GM12878 (cell line): ENCODE measurements at regions not wholly inside any gene's neighbourhood (a gene's known extent, or its start where the extent isn't known, plus 50 kb on each side); places are given as distances from the start of the nearest gene placed in this dataset.

ENCODE experiments used
- ATAC-seq: fragments of 200-7000 bp; cut with Tn5 transposase; 3 replicates; pipeline ENCODE4 v1.9.1; 2020; ENCODE audit warnings: mild to moderate bottlenecking, moderate library complexity
- BruUV-seq: library from RNA; stranded (reverse); fragments of 400-500 nt; replicated peaks from 2 replicates; lab custom pipeline; 2021; lab: Mats Ljungman, UMichigan
- CTCF ChIA-PET: fragments of 300-600 bp; sonication (Branson Sonifier 250); formaldehyde crosslinking; extraction: SDS; loops from one replicate; lab custom pipeline; 2021; ENCODE audit warnings: inconsistent platforms; lab: Yijun Ruan, JAX
- POLR2A ChIA-PET: fragments of 350-600 bp; formaldehyde crosslinking; extraction: SDS; loops from one replicate; lab custom pipeline; 2021; ENCODE audit warnings: inconsistent platforms; lab: Charles Lee
- RAD21 ChIA-PET: fragments of 300-600 bp; sonication (Branson Sonifier 250); formaldehyde crosslinking; loops from one replicate; lab custom pipeline; 2023; ENCODE audit warnings: antibody characterized with exemption; ENCODE audit not compliant: unreplicated experiment; lab: Charles Lee
- SMC1A ChIA-PET: fragments of 300-600 bp; sonication (Branson Sonifier 250); formaldehyde crosslinking; loops from one replicate; lab custom pipeline; 2023; ENCODE audit not compliant: unreplicated experiment, uncharacterized antibody; lab: Charles Lee
- DNase-seq: peaks from one replicate; pipeline ENCODE4 v3.0.0-alpha.2; 2011; ENCODE audit warnings: low read depth, low spot score
- FAIRE-seq: peaks from 3 replicates; lab custom pipeline; 2011; peaks lifted over from hg19 to GRCh38; lab: Jason Lieb, UNC
- H2AFZ ChIP-seq: 2 replicates; pipeline ENCODE4 v1.6.0; 2011; ENCODE audit warnings: low read depth, low read length, control low read depth; ENCODE audit not compliant: control insufficient read depth
- H3K27ac ChIP-seq: 2 replicates; pipeline ENCODE4 v1.5.1; 2011; ENCODE audit warnings: control low read depth; ENCODE audit not compliant: control insufficient read depth, insufficient read depth
- H3K27me3 ChIP-seq, 2 experiments: replicated peaks in 1 of 2; 2 replicates each; pipeline versions ENCODE4 v1.6.0 to v1.6.1; 2011; ENCODE audit warnings: low read length in 1 of 2; ENCODE audit not compliant: control insufficient read depth in 2 of 2, insufficient read depth in 2 of 2
- H3K36me3 ChIP-seq, 2 experiments: 2 replicates each; pipeline ENCODE4 v1.5.1; 2011; ENCODE audit warnings: low read length in 1 of 2; ENCODE audit not compliant: control insufficient read depth in 2 of 2, insufficient read depth in 2 of 2
- H3K4me1 ChIP-seq: 2 replicates; pipeline ENCODE4 v1.6.1; 2011; ENCODE audit warnings: mild to moderate bottlenecking, low read length, moderate library complexity, mixed read lengths; ENCODE audit not compliant: control insufficient read depth, insufficient read depth
- H3K4me2 ChIP-seq: 2 replicates; pipeline ENCODE4 v1.6.0; 2011; ENCODE audit warnings: control low read depth; ENCODE audit not compliant: control insufficient read depth, insufficient read depth
- H3K4me3 ChIP-seq: fragments of 200-600 bp; sonication (generic); 2 replicates; pipeline ENCODE4 v1.5.1; 2016
- H3K79me2 ChIP-seq: 2 replicates; pipeline ENCODE4 v1.6.0; 2011; ENCODE audit warnings: low read length; ENCODE audit not compliant: control insufficient read depth, insufficient read depth
- H3K9ac ChIP-seq: 2 replicates; pipeline ENCODE4 v1.8.0; 2011; ENCODE audit warnings: low read length, control low read depth, mixed read lengths; ENCODE audit not compliant: control insufficient read depth, insufficient read depth
- H3K9me3 ChIP-seq: replicated peaks from 3 replicates; pipeline ENCODE4 v1.5.1; 2011; ENCODE audit warnings: mild to moderate bottlenecking, low read length; ENCODE audit not compliant: control insufficient read depth, insufficient read depth
- H4K20me1 ChIP-seq: 2 replicates; pipeline ENCODE4 v1.6.0; 2011; ENCODE audit not compliant: control insufficient read depth, insufficient read depth
- BCL11A ChIP-seq: IDR thresholded peaks from 2 replicates; pipeline ENCODE4 v1.6.1; 2011; ENCODE audit warnings: low read depth, low read length
- ELK1 ChIP-seq: IDR thresholded peaks from 2 replicates; pipeline ENCODE4 v1.6.1; 2012; ENCODE audit warnings: low read depth, low read length, improper control_type of control experiment
- IKZF1 ChIP-seq: fragments of 450-650 bp; conservative IDR thresholded peaks from 2 replicates; pipeline ENCODE4 v1.6.1; 2017; ENCODE audit warnings: antibody characterized with exemption, mild to moderate bottlenecking
- KAT2A ChIP-seq: conservative IDR thresholded peaks from 2 replicates; pipeline ENCODE4 v1.6.1; 2011; ENCODE audit warnings: low read depth, low read length; ENCODE audit not compliant: control insufficient read depth
- NR2C1 ChIP-seq: fragments of 450-650 bp; IDR thresholded peaks from 2 replicates; pipeline ENCODE4 v1.6.1; 2017; ENCODE audit warnings: antibody characterized with exemption, mild to moderate bottlenecking, moderate library complexity
- SPI1 ChIP-seq: IDR thresholded peaks from 2 replicates; pipeline ENCODE4 v1.6.1; 2011; ENCODE audit warnings: low read depth, mild to moderate bottlenecking, low read length, moderate library complexity, borderline replicate concordance; ENCODE audit not compliant: insufficient read depth
- TCF7 ChIP-seq: IDR thresholded peaks from 2 replicates; pipeline ENCODE4 v1.6.1; 2014; ENCODE audit warnings: antibody characterized with exemption, borderline replicate concordance
- WRNIP1 ChIP-seq: IDR thresholded peaks from 2 replicates; pipeline ENCODE4 v1.6.1; 2011; ENCODE audit warnings: low read depth, low read length, improper control_type of control experiment, borderline replicate concordance
- YY1 ChIP-seq: IDR thresholded peaks from 2 replicates; pipeline ENCODE4 v1.6.1; 2011; ENCODE audit warnings: low read depth, mild to moderate bottlenecking, low read length
- ZBTB33 ChIP-seq: fragments of 450-650 bp; IDR thresholded peaks from 2 replicates; pipeline ENCODE4 v1.6.1; 2017; ENCODE audit warnings: mild to moderate bottlenecking
- ZNF207 ChIP-seq: fragments of 450-650 bp; IDR thresholded peaks from 2 replicates; pipeline ENCODE4 v1.6.1; 2014; ENCODE audit warnings: antibody characterized with exemption, mild to moderate bottlenecking, borderline replicate concordance
- ZNF24 ChIP-seq: fragments of 450-650 bp; IDR thresholded peaks from 2 replicates; pipeline ENCODE4 v1.6.1; 2017; ENCODE audit warnings: antibody characterized with exemption, mild to moderate bottlenecking
- ZNF592 ChIP-seq: fragments of 450-650 bp; IDR thresholded peaks from 2 replicates; pipeline ENCODE4 v1.6.1; 2017; ENCODE audit warnings: mild to moderate bottlenecking, moderate library complexity
- WGBS: methylation state at CpG from one replicate; pipeline ENCODE4 v1.1.6; 2016; ENCODE audit warnings: low lambda C conversion rate; ENCODE audit not compliant: insufficient replicate concordance, insufficient coverage; ENCODE audit errors: missing lambda C conversion rate; 5-methylcytosine and 5-hydroxymethylcytosine counted together
- in situ Hi-C: fragments of 300-500 bp; cut with MboI; formaldehyde crosslinking; loops from 9 replicates; pipeline ENCODE4 v1.14.3; 2018; ENCODE audit warnings: mixed read lengths
- intact Hi-C: fragments of 100-400 bp; cut with micrococcal nuclease; formaldehyde crosslinking; loops from one replicate; pipeline ENCODE4 v1.14.2; 2022; ENCODE audit not compliant: unreplicated experiment
- TF ChIP-seq, protein P1 (sequence below): IDR thresholded peaks from 2 replicates; pipeline ENCODE4 v1.6.1; 2011; ENCODE audit warnings: low read depth, mild to moderate bottlenecking, low read length, moderate library complexity, borderline replicate concordance; ENCODE audit errors: extremely low read depth
- TF ChIP-seq, protein P2 (sequence below): fragments of 450-650 bp; IDR thresholded peaks from 2 replicates; pipeline ENCODE4 v1.6.1; 2017; ENCODE audit warnings: low read depth, mild to moderate bottlenecking, moderate library complexity

GRCh38 chr12:108078428-108078827, 50.7 kb upstream of the WSCD2 start:
- BruUV-seq: no TSS peak
- CTCF ChIA-PET: no interaction called here
- no peaks in the 10 kb centered on the region for H3K9me3 ChIP-seq
- no peak overlapping the region for H3K4me3 ChIP-seq
- H3K4me1 ChIP-seq: no peaks in the 10 kb centered on the region
- H3K36me3 ChIP-seq: no peaks in the 10 kb centered on the region
- intact Hi-C loops (no loop called here), in situ Hi-C loops (no loop called here)
- H2AFZ ChIP-seq: no peak overlapping the region
- FAIRE-seq: no peak
- no peak overlapping the region for H3K4me2 ChIP-seq
- no peaks in the 10 kb centered on the region; a peak in 1 of 4 replicates for H3K27me3 ChIP-seq
- TF ChIP-seq ELK1 (no peak), TCF7 (no peak), ZNF24 (no peak), YY1 (no peak), ZNF592 (no peak), KAT2A (no peak), ZNF207 (no peak), ZBTB33 (no peak), WRNIP1 (no peak), SPI1 (no peak), IKZF1 (no peak), NR2C1 (no peak), BCL11A (no peak)
- TF ChIP-seq, protein P1, sequence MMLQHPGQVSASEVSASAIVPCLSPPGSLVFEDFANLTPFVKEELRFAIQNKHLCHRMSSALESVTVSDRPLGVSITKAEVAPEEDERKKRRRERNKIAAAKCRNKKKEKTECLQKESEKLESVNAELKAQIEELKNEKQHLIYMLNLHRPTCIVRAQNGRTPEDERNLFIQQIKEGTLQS: no peak
- TF ChIP-seq, protein P2, sequence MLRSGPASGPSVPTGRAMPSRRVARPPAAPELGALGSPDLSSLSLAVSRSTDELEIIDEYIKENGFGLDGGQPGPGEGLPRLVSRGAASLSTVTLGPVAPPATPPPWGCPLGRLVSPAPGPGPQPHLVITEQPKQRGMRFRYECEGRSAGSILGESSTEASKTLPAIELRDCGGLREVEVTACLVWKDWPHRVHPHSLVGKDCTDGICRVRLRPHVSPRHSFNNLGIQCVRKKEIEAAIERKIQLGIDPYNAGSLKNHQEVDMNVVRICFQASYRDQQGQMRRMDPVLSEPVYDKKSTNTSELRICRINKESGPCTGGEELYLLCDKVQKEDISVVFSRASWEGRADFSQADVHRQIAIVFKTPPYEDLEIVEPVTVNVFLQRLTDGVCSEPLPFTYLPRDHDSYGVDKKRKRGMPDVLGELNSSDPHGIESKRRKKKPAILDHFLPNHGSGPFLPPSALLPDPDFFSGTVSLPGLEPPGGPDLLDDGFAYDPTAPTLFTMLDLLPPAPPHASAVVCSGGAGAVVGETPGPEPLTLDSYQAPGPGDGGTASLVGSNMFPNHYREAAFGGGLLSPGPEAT: no peak
- H3K9ac ChIP-seq: no peak overlapping the region
- POLR2A ChIA-PET: no interaction called here
- no peak for DNase-seq
- SMC1A ChIA-PET: no interaction called here
- ATAC-seq: no peak
- H3K27ac ChIP-seq: no peak overlapping the region
- WGBS: 31% methylated on average over 3 of the region's 3 CpGs
- no peaks in the 10 kb centered on the region for H4K20me1 ChIP-seq
- H3K79me2 ChIP-seq: no peaks in the 10 kb centered on the region
- RAD21 ChIA-PET: no interaction called here
